ENCODE measurements at regions not wholly inside any gene's neighbourhood (a gene's known extent, or its start where the extent isn't known, plus 50 kb on each side); places are given as distances from the start of the nearest gene placed in this dataset.

- no peak for TF ChIP-seq POLR2A (IDR thresholded peaks at IDR 0.05)
- TF ChIP-seq, protein P1, sequence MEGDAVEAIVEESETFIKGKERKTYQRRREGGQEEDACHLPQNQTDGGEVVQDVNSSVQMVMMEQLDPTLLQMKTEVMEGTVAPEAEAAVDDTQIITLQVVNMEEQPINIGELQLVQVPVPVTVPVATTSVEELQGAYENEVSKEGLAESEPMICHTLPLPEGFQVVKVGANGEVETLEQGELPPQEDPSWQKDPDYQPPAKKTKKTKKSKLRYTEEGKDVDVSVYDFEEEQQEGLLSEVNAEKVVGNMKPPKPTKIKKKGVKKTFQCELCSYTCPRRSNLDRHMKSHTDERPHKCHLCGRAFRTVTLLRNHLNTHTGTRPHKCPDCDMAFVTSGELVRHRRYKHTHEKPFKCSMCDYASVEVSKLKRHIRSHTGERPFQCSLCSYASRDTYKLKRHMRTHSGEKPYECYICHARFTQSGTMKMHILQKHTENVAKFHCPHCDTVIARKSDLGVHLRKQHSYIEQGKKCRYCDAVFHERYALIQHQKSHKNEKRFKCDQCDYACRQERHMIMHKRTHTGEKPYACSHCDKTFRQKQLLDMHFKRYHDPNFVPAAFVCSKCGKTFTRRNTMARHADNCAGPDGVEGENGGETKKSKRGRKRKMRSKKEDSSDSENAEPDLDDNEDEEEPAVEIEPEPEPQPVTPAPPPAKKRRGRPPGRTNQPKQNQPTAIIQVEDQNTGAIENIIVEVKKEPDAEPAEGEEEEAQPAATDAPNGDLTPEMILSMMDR (IDR thresholded peaks at IDR 0.05 in 8 of 11, conservative IDR thresholded peaks at IDR 0.05 in 3 of 11): no peak
Measured at GRCh38 chrX:117196481-117196880, 733.7 kb upstream of the CT83 start.
